ENCODE measurements at regions not wholly inside any gene's neighbourhood (a gene's known extent, or its start where the extent isn't known, plus 50 kb on each side); places are given as distances from the start of the nearest gene placed in this dataset.

DNA sequence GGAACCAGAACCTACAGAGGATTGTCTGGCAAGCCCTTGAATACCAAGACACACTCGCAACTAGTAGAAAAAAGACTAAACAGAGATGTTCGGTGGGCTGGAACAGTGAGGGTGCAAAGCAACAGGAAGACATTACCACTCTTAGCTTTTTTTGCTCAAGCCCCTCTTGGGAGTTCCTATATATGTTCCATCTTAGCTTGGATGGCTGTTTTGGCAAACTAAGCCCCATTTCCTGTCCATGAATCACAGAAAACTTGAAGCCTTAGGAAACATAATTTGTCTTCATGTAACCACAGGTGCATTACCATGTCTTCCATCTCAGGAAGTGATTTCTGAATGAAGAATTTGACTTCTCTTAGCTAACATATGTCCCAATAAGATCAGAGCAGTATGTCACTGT is 446.3 kb downstream of the OLFM4 start:
- ATAC-seq (no peak), DNase-seq (no peak)
- no peaks in the 10 kb centered on the region for H3K9me3 ChIP-seq (ENCODE audit: control insufficient read depth, low read length, poor library complexity, severe bottlenecking)
- Mint-ChIP-seq H3K4me3 (no peak overlapping the region), H3K27me3 (no peaks in the 10 kb centered on the region), H3K27ac (no peak overlapping the region), H3K36me3 (ENCODE audit: low read depth) (no peaks in the 10 kb centered on the region), H3K4me1 (no peaks in the 10 kb centered on the region)

DNA sequence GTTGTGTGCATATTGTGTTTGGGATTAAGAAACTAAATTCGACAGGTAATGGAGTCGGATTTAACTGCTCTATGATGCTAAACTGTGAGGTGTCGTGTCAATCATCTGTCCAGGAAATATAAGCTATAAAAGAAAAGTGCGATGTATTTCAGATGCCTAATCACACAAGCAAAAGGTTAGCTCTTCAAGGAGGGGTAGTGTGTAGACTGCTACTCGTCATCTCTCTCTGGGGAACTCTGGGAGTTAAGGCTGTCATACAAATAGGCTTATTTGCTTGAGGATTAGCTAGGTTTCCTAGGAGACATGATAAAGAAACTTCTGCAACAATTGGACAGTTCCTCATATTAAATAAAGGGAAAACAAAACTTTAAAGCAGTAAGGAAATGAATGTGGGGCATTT is 462.1 kb downstream of the OLFM4 start:
- H3K9me3 ChIP-seq (ENCODE audit: control insufficient read depth, low read length, poor library complexity, severe bottlenecking), result no peaks in the 10 kb centered on the region
- Mint-ChIP-seq H3K36me3 (ENCODE audit: low read depth) (no peaks in the 10 kb centered on the region), H3K27ac (no peak overlapping the region), H3K4me3 (no peak overlapping the region), H3K27me3 (no peaks in the 10 kb centered on the region), H3K4me1 (no peaks in the 10 kb centered on the region)
- ATAC-seq (no peak), DNase-seq (no peak)

DNA sequence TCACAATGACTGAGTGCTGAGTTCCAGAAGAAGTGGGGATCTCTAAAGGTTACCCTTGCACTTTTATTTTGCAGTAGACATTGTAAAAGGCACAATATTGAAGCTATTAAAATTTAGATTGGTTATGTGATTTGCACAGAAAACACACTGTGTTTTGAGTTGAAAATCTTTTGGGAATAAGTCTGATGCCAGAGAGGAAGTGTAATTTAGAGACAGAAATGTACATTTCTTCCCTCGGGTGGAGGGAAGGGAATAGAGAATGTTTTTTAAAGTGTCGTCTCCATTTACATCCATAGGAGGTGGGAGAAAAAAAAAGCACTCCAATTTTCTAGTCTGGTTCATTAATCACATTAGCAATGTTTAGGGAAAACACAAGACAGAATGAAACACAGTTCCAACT is 465.8 kb downstream of the OLFM4 start:
- no peaks in the 10 kb centered on the region for H3K36me3 Mint-ChIP-seq (ENCODE audit: low read depth)
- ATAC-seq (no peak), DNase-seq (no peak)
- H3K4me3 Mint-ChIP-seq, result no peak overlapping the region
- H3K4me1 Mint-ChIP-seq, result no peaks in the 10 kb centered on the region
- H3K9me3 ChIP-seq (ENCODE audit: control insufficient read depth, low read length, poor library complexity, severe bottlenecking), result no peaks in the 10 kb centered on the region
- H3K27me3 Mint-ChIP-seq, result no peaks in the 10 kb centered on the region
- no peak overlapping the region for H3K27ac Mint-ChIP-seq

DNA sequence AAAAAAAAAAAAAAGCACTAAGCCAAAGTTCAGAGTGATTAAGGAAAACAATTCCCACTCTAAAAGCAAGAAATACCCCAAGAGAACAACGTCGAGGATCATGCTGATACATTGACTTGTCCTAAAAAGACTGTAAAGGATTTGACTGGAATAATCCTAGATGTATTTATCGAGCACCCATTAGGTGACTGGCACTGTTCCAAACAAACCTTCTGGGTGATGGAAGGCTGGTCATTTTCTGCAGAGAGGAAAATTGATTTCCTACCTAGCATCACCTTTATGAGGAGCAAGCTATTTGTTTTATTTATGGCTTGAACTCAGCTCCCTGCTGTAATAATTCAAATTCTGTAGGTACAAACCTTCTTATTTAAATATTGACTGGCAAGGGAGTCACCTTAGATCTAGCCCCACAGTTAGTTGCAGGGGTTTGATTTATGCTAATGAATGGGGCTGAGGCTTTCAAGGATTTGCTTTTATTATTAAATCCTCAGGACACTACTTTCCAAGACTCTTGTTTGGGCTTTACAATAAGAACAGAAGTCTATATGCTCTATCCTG is 471.0 kb downstream of the OLFM4 start:
- H3K27ac Mint-ChIP-seq, result no peak overlapping the region
- H3K9me3 ChIP-seq (ENCODE audit: control insufficient read depth, low read length, poor library complexity, severe bottlenecking), result no peaks in the 10 kb centered on the region
- H3K4me1 Mint-ChIP-seq, result no peaks in the 10 kb centered on the region
- no peaks in the 10 kb centered on the region for H3K27me3 Mint-ChIP-seq
- DNase-seq (no peak), ATAC-seq (no peak)
- H3K36me3 Mint-ChIP-seq (ENCODE audit: low read depth), result no peaks in the 10 kb centered on the region
- H3K4me3 Mint-ChIP-seq, result no peak overlapping the region

DNA sequence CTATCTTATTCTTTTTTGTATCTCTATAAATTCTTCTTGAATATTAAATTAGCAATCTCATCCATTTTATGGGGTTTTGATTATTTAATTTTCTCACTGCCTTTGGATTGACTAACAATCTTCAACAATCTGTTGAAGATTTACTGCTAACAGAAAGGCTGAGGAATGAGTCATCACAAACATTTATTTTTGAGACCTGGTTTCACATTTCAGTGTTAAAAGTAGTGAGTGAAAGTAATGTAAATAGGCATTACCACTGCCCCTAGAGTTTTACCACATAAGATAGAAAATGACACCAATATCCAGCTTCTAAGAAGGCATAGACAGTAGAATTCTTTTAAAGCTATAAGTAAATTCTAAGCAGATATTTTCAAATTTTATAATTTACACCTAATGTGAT is 472.8 kb downstream of the OLFM4 start:
- Mint-ChIP-seq H3K27ac (no peak overlapping the region), H3K27me3 (no peaks in the 10 kb centered on the region), H3K4me3 (no peak overlapping the region), H3K4me1 (no peaks in the 10 kb centered on the region), H3K36me3 (ENCODE audit: low read depth) (no peaks in the 10 kb centered on the region)
- DNase-seq, result no peak
- no peaks in the 10 kb centered on the region for H3K9me3 ChIP-seq (ENCODE audit: control insufficient read depth, low read length, poor library complexity, severe bottlenecking)
- no peak for ATAC-seq

DNA sequence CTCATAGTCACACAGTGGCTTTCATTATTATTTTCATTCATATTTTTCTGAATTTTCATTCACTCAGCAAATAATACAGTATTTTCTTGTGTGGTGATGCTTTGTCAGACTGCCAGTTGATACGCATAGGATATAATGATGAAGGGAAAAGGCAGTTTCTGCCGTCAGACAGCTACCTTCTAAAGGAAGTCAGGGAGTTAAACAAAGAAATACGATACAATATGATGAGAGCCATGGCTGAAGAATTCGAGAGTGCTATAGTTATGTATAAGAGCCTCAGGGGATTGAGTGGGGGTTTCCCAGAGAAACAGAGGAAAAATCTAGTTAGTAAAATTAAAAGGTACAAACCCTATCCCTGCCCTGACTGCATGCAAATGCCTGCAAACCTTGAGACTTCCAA is 479.1 kb downstream of the OLFM4 start:
- DNase-seq (no peak), ATAC-seq (no peak)
- H3K9me3 ChIP-seq (ENCODE audit: control insufficient read depth, low read length, poor library complexity, severe bottlenecking), result no peaks in the 10 kb centered on the region
- H3K36me3 Mint-ChIP-seq (ENCODE audit: low read depth), result no peaks in the 10 kb centered on the region
- H3K4me1 Mint-ChIP-seq, result no peaks in the 10 kb centered on the region
- H3K27me3 Mint-ChIP-seq, result no peaks in the 10 kb centered on the region
- no peak overlapping the region for H3K4me3 Mint-ChIP-seq
- no peak overlapping the region for H3K27ac Mint-ChIP-seq

DNA sequence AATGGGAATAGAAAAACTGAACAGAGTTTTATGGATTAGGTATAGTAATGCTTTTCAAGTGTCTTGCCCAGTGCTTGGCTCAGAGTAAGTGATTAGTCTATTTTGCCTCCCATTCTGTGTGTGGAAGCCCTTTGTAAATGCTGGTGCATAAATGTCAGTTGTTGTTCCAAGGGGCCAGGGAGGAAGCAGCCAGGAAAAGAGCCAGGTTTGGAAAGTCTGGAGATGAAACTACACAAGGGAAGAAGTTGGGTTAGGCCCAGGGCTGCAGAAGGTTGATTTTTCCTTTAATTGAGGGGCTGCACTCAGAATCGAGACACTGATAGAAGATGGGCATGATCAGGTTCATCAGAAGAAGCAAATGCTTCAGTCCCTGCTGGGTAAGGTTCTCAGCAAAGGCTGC is 484.0 kb downstream of the OLFM4 start:
- Mint-ChIP-seq H3K4me3 (no peak overlapping the region), H3K27ac (no peak overlapping the region), H3K4me1 (no peaks in the 10 kb centered on the region), H3K27me3 (no peaks in the 10 kb centered on the region), H3K36me3 (ENCODE audit: low read depth) (no peaks in the 10 kb centered on the region)
- no peaks in the 10 kb centered on the region for H3K9me3 ChIP-seq (ENCODE audit: control insufficient read depth, low read length, poor library complexity, severe bottlenecking)
- DNase-seq (no peak), ATAC-seq (no peak)

DNA sequence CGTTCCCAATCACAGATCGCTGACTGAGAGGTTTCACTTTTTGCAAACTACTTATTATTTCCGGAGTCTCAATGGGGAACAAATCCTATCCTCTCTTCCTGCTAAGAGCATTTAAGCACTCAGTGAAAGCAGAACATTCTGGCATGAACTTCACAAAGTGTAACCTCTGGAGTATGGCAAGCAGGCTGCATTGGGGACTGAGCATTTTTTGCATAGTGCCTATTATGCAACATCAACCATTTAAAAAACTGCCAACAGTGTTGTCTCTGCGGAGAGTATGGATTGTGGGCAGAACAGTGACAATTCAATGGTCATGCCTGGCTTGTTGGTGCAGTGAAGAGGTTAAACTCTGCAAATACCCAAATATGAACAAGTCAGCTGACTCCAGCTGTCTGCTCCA is 484.6 kb downstream of the OLFM4 start:
- no peak overlapping the region for H3K4me3 Mint-ChIP-seq
- H3K27me3 Mint-ChIP-seq, result no peaks in the 10 kb centered on the region
- no peaks in the 10 kb centered on the region for H3K4me1 Mint-ChIP-seq
- ATAC-seq (no peak), DNase-seq (no peak)
- H3K27ac Mint-ChIP-seq, result no peak overlapping the region
- no peaks in the 10 kb centered on the region for H3K9me3 ChIP-seq (ENCODE audit: control insufficient read depth, low read length, poor library complexity, severe bottlenecking)
- no peaks in the 10 kb centered on the region for H3K36me3 Mint-ChIP-seq (ENCODE audit: low read depth)

DNA sequence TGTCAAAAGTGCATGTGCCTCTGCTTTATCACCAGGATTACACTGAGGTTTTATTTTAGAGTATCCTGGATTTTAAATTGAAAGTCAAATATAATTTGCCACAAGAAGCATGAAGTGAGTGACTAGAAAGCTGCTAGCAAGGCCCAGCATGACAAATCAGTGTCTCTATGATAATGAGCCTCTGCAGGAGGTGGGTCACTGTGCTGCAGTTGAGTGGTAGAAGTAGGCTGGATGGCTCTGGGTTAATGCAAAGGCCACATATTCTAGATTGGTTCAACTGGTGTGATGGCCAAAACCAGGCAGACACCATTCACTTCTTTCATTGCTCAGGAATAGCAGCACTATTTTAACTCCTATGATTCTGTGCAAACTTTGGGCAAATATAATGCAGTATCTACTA is 491.5 kb downstream of the OLFM4 start:
- no peak for DNase-seq
- no peaks in the 10 kb centered on the region for H3K27me3 Mint-ChIP-seq
- H3K36me3 Mint-ChIP-seq (ENCODE audit: low read depth), result no peaks in the 10 kb centered on the region
- no peaks in the 10 kb centered on the region for H3K9me3 ChIP-seq (ENCODE audit: control insufficient read depth, low read length, poor library complexity, severe bottlenecking)
- no peak overlapping the region for H3K4me3 Mint-ChIP-seq
- no peak overlapping the region for H3K27ac Mint-ChIP-seq
- no peak for ATAC-seq
- H3K4me1 Mint-ChIP-seq, result no peaks in the 10 kb centered on the region

DNA sequence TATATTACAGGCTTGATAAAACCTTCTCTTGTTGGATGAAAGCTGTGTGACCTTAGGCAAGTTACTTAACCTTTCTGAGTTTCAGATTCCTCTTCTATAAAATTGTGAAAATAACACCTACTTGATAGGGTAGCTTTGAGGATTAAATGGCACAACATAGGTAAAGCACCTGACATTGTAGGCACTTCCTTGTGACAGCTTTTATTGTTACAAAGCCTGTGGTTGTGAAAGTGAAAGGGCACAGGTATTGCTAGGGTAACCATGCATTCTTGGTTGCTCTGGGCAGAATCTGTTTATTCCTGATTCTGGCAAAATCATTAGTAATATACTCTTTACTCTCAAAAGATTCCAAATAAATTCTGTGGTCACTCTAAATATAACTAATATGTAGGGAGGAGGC is 493.4 kb downstream of the OLFM4 start:
- DNase-seq (no peak), ATAC-seq (no peak)
- H3K27ac Mint-ChIP-seq, result no peak overlapping the region
- H3K4me3 Mint-ChIP-seq, result no peak overlapping the region
- no peaks in the 10 kb centered on the region for H3K27me3 Mint-ChIP-seq
- no peaks in the 10 kb centered on the region for H3K9me3 ChIP-seq (ENCODE audit: control insufficient read depth, low read length, poor library complexity, severe bottlenecking)
- H3K36me3 Mint-ChIP-seq (ENCODE audit: low read depth), result no peaks in the 10 kb centered on the region
- H3K4me1 Mint-ChIP-seq, result no peaks in the 10 kb centered on the region

DNA sequence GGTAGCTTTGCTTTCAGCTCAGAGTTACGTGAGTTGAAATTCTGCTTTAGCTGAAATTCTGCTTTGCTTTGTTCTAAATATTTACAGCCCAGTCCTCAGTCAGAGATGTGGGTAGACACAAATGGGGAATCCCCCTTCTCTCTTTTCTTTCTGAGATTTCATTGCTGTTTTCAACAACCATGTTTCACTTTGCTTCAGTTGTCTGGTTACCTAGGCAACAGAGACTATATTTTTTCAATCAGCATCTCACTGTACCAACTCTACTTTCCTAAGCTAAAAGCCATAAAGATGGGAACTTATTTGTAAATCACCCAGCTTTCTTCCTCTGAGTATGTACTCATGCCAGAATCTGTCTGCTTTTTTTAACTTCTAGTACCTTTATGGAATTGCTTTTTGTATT is 509.0 kb downstream of the OLFM4 start:
- H3K4me1 Mint-ChIP-seq, result no peaks in the 10 kb centered on the region
- no peaks in the 10 kb centered on the region for H3K36me3 Mint-ChIP-seq (ENCODE audit: low read depth)
- no peak for DNase-seq
- no peaks in the 10 kb centered on the region for H3K9me3 ChIP-seq (ENCODE audit: control insufficient read depth, low read length, poor library complexity, severe bottlenecking)
- no peak overlapping the region for H3K27ac Mint-ChIP-seq
- no peak overlapping the region for H3K4me3 Mint-ChIP-seq
- ATAC-seq, result no peak
- H3K27me3 Mint-ChIP-seq, result no peaks in the 10 kb centered on the region

DNA sequence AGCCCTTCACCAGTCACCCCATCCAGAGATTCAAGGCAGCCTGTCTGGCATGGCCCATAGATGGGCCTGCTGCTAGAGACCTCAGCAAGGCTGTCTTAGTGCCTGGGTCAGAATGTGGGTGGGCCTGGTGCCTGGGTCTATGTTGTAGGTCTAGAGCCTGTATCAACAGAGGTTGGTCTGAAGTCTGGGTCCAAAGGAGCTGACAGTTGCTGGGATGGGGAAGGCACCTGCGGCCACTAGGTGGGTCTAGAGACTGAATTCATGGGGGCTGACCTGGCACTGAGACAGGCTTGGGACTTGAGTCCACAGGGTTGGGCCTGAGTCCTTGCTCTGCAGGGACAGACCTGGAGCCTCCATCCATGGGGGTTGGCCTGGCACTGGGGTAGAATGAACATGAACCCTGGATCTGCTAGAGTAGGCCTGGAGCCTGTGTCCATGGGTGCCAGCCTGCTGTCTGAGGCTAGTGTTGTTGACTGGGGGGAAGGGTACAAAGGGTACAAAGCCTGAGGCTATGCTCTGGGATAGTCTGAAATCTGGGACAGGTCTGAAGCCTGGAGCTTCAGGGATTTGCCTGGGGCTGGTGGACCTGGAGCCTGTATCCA is 516.8 kb downstream of the OLFM4 start:
- ATAC-seq (no peak), DNase-seq (no peak)
- Mint-ChIP-seq H3K36me3 (ENCODE audit: low read depth) (no peaks in the 10 kb centered on the region), H3K27me3 (no peaks in the 10 kb centered on the region), H3K27ac (no peak overlapping the region), H3K4me1 (no peaks in the 10 kb centered on the region), H3K4me3 (no peak overlapping the region)
- no peaks in the 10 kb centered on the region for H3K9me3 ChIP-seq (ENCODE audit: control insufficient read depth, low read length, poor library complexity, severe bottlenecking)

DNA sequence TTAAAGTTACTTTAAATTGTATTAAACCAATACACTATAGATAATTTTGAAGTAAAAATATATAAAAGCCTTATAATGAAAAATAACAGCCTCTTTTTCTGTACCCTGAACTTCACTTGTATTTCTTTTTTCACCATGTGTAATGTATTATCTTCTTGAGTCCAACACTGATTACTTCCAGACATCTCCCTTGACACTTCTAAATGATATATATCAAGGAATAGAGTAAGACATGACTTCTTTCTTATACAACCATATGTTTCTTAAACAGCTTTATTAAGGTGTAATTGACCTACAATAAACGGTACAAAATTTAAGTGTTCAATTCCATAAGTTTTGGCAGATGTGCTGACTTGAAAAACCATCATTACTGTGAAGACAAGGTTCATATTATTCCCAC is 531.9 kb downstream of the OLFM4 start:
- Mint-ChIP-seq H3K36me3 (ENCODE audit: low read depth) (no peaks in the 10 kb centered on the region), H3K4me3 (no peak overlapping the region), H3K4me1 (no peaks in the 10 kb centered on the region), H3K27ac (no peak overlapping the region), H3K27me3 (no peaks in the 10 kb centered on the region)
- ATAC-seq (no peak), DNase-seq (no peak)
- H3K9me3 ChIP-seq (ENCODE audit: control insufficient read depth, low read length, poor library complexity, severe bottlenecking), result no peaks in the 10 kb centered on the region

DNA sequence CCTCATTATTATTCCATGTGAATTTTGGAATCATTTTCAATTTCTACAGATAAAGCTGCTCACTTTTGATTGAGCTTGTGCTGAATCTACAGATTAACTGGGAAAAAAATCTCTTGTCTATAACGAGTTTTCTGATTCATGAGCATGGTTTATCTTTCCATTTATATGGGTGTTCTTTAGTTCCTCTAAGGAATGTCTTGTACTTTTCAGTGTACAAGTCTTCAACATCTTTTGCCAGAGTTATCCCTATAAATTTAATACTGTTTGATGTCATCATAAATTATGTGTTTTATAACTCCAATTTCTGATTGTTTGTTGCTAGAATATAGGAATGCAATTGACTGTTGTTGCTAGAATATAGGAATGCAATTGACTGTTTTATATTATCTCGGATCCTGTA is 533.8 kb downstream of the OLFM4 start:
- H3K4me1 Mint-ChIP-seq, result no peaks in the 10 kb centered on the region
- H3K9me3 ChIP-seq (ENCODE audit: control insufficient read depth, low read length, poor library complexity, severe bottlenecking), result no peaks in the 10 kb centered on the region
- no peaks in the 10 kb centered on the region for H3K36me3 Mint-ChIP-seq (ENCODE audit: low read depth)
- DNase-seq, result no peak
- H3K4me3 Mint-ChIP-seq, result no peak overlapping the region
- no peaks in the 10 kb centered on the region for H3K27me3 Mint-ChIP-seq
- no peak overlapping the region for H3K27ac Mint-ChIP-seq
- no peak for ATAC-seq

All from T-helper 17 cell (primary cell).